ENCODE measurements at regions not wholly inside any gene's neighbourhood (a gene's known extent, or its start where the extent isn't known, plus 50 kb on each side); places are given as distances from the start of the nearest gene placed in this dataset.
"Not testable (repeated sequence)": the region's sequence is repeated elsewhere in the genome, so short reads cannot be mapped to it uniquely, and the experiment has no call there.

- DNase-seq: no peak
These were observed 389.5 kb downstream of the RND3 start for GRCh38 chr2:150097901-150098531.

- no peak for DNase-seq
These were observed 390.1 kb downstream of the RND3 start for GRCh38 chr2:150097402-150097801.

- DNase-seq: no peak
These were observed 391.9 kb downstream of the RND3 start for GRCh38 chr2:150095361-150096095.

GRCh38 chr2:150091846-150092245, 395.6 kb downstream of the RND3 start:
- DNase-seq: no peak

- no peak for DNase-seq
These were observed 397.4 kb downstream of the RND3 start for GRCh38 chr2:150090031-150090430.

GRCh38 chr2:150088538-150088937, 398.9 kb downstream of the RND3 start:
- DNase-seq: no peak

- DNase-seq: no peak
These were observed 402.0 kb downstream of the RND3 start for GRCh38 chr2:150085478-150085877.

GRCh38 chr2:150081775-150082481, 405.5 kb downstream of the RND3 start:
- peak; percentile 79 for DNase-seq

GRCh38 chr2:150076281-150076680, 411.2 kb downstream of the RND3 start:
- DNase-seq: no peak

GRCh38 chr2:150075831-150076230, 411.6 kb downstream of the RND3 start:
- DNase-seq: no peak

- DNase-seq: no peak
These were observed 421.0 kb downstream of the RND3 start for GRCh38 chr2:150066490-150066889.

- DNase-seq: no peak
These were observed 423.4 kb downstream of the RND3 start for GRCh38 chr2:150063931-150064548.

- no peak for DNase-seq
These were observed 424.0 kb downstream of the RND3 start for GRCh38 chr2:150063432-150063889.

- DNase-seq: peak; percentile 81
These were observed 425.1 kb downstream of the RND3 start for GRCh38 chr2:150062416-150062815.

- DNase-seq: no peak
These were observed 427.1 kb downstream of the RND3 start for GRCh38 chr2:150060341-150060740.

GRCh38 chr2:150059676-150060075, 427.8 kb downstream of the RND3 start:
- DNase-seq: not testable (repeated sequence)

GRCh38 chr2:150052457-150052856, 435.0 kb downstream of the RND3 start:
- no peak for DNase-seq

GRCh38 chr2:150051004-150051403, 436.5 kb downstream of the RND3 start:
- no peak for DNase-seq

- DNase-seq: no peak
These were observed 437.4 kb downstream of the RND3 start for GRCh38 chr2:150050036-150050435.

GRCh38 chr2:150047620-150048222, 439.7 kb downstream of the RND3 start:
- no peak for DNase-seq

- no peak for DNase-seq
These were observed 440.7 kb downstream of the RND3 start for GRCh38 chr2:150046810-150047209.

GRCh38 chr2:150046211-150046610, 441.3 kb downstream of the RND3 start:
- DNase-seq: no peak

GRCh38 chr2:150045601-150046000, 441.9 kb downstream of the RND3 start:
- no peak for DNase-seq
